CD4-positive, alpha-beta T cell treated with Interleukin-2 at 100 ng/mL for 4 hours (primary cell): ENCODE measurements at regions not wholly inside any gene's neighbourhood (a gene's known extent, or its start where the extent isn't known, plus 50 kb on each side); places are given as distances from the start of the nearest gene placed in this dataset.

Experiments
- DNase-seq: peaks from one replicate; pipeline ENCODE4 v3.0.0-alpha.2; 2020; ENCODE audit warnings: low spot score

DNA sequence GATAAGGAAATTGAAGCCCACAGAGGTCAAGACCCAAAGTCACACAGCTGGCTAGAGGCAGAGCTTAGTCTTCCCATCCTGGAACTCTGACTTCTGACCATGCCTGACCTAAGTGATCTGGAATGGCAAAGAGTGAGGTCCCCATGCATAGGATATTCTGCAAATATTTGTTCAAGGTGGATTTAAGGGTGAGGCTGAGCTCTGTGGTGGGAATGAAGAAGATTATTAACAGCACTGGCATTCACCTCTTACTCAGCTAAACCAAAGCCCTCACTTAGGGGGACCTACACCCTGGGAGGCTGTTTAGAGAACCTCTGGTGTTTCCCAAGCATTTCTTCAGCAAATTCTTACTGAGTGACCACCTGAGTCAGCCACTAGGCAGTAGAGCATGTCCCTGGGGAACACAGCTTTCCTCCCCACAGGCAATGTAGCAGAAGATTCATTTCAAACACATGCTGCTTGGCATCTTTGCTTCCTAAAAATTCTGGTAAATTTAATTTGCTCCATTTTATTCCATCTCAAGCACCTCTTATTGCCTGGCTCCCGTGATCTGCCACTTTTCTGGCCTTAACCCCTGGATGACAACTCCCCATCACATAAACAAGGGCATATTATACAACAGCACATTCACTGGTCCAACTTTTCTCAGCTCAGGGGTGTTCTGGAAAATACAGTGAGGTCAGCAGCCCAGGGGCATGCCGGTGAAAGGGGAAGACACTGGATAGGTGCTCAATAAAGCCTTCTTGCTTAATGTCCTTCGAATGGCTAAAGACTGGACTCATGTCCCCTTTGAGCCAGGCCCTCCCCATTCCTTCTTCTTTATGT lies 176.0 kb downstream of the ABHD5 start:
- DNase-seq = no peak

DNA sequence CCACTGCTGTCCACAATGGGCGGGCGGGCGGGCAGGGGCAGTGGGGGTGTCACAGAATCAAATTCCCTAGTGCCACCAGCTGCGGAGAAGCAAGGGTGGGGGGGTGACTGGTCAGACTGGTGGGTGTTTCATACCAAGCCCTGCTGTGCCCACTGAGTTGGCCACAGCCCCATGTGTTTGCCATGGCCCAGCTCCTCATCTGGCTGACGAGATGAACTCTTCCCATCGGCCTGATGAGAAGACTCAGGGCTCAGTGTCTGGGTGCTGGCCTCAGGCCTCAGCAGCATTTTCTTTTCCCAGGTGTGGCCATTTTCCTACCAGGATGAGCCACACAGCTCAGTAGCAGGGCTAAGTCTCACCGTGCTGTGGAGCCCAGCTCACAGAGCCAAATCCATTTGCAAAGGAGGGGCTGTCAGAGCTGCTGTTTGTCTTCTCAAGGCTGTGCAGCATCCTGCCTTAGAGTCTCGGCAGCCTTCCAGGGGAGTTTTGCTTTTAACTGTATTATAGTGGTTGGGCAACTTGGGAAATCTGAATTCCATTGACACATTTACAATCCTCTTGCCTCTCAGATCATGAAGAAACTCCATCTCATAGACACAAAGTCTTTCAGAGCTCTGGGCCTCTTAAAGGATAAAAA lies 176.8 kb downstream of the ABHD5 start:
- DNase-seq = no peak

DNA sequence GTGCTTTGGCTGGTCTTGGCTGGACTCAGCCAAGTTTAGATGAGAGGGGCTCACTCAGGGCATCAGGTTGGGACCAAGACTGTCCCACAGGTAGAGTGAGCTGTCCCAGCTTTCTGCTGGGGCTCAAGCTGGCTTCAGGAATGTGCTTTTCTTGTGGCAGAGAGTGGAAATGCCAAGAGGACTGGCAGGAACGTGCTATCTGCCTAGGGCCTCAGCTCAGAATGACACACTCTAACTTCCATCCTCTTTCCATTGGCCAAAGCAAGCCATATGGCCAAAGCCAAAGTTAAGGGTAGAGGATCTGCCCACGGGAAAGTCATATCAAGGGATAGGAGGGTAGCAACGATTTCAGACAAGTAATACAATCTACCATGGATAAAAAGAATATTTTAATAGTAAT lies 178.8 kb downstream of the ABHD5 start:
- no peak for DNase-seq

DNA sequence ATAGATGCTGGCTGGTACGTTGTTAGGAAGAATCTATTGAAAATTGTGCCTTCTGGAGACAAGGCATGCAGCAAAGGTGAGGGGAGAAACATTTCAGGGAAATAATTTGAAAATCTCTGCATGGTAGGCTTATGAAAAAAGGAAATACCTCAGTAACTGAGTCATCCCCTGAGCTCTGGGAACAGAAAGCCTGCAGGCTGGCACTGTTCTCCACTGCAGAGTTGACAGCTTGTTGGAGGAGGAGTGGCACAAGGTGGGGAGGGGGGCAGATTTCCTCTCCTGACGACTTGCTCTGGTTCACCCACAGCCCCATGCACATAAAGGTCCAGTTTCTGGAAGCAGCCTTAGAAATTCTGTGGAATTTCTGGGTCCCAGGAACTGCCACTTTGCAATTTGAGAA lies 179.4 kb downstream of the ABHD5 start:
- DNase-seq = no peak

DNA sequence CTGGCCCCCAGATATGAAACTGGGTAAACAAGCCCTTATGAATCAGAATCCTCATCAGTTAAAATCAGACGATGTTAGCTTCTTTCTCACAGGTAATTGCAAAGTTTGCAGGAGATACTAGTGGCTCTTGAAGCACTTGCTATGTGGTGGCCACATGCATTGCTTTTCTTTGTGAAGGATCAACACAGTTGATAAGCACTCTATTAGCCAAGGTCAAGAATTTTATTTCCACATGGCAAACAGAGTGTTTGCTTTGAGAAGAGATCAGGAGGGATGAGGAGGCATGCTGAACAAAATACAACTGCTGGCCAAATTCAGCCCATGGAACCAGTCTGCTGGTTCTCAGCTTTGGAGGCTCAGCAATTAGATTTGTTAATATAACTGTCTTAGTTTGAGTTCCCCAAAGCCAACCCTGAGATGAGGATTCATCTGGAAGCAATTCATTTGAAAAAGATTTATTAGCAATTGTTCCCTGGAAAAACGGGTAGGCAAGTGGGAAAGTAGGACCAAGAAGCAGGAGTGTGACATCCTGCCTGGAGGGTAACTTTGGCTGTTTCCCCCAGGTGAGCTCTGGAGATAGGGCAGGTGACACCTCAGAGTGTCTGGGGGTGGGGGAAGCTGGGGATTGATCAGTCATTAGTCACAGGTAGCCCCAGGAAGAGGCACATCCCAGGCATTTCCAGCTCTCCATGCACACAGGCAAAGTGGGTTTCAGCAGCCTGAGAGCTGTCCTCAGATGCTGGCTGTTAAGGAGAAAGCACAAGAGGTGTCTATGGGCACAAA lies 180.3 kb downstream of the ABHD5 start:
- DNase-seq = no peak

DNA sequence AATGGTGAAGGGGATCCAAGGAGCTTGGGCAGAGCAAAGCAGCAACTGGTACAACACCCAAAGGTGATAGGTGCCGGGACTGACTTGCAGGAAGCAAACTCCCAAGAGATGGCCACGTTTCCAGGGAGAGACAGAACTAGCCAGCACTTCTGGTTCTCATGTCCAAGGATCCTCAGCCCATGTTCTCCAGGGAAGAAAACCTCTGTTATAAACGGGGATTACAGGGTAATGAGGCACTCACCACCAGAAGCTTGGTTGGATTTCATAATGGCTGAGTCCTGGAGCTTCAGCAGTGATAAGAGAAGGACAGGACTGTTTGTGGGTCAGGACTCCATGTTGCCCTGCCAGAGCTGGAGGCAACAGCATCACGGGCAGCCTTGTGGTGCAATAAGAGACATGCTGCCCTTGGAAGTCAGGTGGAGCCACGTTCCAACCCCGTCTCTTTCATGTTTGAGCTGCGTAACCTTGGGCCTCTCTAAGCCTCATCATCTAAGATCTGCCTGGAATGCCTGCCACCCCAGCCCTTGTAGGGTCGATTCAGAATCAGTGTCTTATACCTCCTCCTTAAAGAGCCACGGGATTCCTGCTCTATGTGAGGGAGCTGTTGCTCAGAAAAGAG lies 181.0 kb downstream of the ABHD5 start:
- no peak for DNase-seq

DNA sequence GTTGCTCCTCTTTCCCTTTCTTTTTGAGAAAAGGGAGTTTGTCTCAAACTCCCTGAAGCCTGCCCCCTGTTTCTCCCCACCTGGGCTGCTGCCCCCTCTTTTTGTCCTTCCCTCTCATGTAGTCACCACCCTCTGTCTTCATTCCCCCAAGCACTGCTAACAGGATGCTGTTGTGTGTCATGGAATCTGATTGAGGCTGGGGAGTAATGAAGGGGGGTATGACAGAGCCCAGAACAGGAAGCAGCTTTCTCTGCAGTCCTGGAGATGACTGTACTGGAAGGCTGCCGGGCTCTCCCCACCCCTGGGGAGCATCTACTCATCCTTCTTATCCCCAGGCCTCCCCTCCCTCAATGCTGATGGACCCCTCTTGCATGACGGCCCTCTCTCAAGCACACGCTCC lies 181.6 kb downstream of the ABHD5 start:
- DNase-seq = no peak

DNA sequence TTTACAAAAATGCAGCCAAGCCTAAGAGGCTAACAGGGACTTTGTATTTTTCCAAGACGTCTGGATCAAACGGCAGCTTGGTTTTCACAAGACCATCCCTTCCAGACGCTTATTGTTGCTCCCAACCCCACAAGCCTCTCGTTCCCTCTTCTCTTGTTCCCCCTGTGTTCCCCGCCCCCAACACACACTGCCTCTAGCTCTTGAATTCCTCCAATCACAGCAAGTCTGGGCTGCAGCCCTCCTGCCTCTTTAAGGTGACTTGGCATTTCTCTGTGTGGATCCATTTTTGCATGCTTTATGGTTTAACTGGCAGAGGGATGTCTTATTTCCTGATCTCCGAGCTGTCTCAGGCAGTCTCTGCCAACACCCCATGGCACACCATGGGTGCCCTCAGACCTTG lies 182.2 kb downstream of the ABHD5 start:
- DNase-seq = no peak

DNA sequence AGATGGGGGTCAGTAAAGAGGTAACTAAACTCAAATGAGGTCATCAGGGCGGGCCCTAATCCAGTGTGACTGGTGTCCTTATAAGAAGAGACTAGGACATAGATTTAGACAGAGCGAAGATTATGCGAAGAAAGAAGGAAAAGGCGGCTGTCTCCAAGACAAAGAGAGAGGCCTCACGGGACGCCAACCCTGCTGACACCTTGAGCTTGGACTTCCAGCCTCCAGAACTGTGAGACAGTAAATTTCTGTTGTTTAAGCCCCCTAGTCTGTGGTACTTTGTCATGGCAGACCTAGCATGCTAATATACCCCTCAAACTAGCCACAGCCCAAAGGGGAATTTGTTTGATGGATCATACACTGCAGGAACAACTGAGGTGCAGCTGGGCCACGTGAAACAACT lies 183.0 kb downstream of the ABHD5 start:
- DNase-seq = no peak

DNA sequence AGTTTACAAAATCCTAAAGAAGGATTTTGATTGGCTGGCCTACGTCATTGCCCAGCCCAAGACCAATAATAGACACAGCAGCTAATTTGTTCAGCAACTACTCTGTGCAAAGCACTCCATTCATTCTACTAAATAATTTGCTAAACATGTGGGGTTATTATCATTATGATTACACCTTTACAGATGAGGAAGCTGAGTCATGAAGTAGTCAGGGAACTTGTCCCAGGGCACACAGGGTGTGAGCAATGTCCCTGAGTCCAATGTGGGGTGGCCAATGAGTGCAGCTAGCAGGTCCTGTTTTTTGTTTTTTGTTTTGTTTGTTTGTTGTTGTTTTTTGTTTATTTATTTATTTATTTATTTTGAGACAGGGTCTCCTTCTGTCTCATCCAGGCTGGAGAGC lies 183.6 kb downstream of the ABHD5 start:
- DNase-seq = no peak

DNA sequence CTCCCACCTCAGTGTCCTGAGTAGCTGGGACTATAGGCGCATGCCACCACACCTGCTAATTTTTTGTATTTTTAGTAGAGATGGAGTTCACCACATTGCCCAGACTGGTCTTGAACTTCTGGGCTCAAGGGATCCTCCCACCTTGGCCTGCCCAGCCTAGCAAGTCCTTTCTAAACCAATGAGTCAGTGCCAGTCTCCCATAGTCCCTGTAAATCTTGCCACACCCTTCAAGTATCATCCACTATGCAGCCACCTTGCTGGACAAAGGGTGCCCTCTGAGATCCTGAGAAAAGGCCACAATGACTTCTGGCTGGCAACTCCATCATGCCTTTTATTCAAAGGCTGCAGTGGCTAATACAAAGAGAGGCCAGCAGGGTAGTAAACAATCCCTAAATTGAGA lies 184.0 kb downstream of the ABHD5 start:
- no peak for DNase-seq

DNA sequence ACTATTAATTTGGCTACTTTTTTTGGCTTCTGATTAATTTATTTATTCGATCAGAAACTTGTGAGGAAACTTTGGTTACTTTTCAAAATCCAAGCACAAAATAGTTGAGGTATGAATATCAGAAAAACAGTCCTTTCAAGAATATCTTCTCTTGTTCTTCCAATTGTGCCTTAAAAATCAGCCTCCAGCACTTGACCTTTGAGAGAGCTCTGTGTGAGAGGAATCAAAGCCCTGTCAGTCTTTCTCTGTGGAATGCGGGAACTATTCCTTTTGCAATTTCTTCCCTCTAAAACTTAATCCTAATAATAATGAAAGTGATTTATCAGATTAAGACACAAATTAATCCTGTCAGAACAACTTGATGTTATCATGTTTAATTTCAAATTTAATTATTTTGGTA lies 185.9 kb downstream of the ABHD5 start:
- no peak for DNase-seq

DNA sequence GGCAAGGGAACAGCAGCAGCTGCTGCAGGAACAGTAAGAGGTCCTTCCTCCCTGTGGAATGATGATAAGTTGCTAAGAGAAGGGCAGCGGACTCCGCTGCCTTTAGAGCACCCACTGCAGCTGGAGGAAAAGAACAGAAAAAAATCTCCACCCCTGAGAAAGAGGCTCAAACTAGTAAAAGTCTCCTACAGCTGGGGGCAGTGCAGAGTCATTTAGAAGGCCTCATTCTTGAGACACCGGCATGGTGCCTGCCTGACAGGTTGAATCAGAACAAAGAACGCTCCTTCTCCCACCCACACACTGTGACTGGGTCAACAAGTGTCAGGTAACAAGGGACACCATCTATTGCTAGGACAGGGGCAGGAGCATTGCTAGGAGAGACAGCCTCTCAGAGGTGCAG lies 188.4 kb downstream of the ABHD5 start:
- DNase-seq = no peak

DNA sequence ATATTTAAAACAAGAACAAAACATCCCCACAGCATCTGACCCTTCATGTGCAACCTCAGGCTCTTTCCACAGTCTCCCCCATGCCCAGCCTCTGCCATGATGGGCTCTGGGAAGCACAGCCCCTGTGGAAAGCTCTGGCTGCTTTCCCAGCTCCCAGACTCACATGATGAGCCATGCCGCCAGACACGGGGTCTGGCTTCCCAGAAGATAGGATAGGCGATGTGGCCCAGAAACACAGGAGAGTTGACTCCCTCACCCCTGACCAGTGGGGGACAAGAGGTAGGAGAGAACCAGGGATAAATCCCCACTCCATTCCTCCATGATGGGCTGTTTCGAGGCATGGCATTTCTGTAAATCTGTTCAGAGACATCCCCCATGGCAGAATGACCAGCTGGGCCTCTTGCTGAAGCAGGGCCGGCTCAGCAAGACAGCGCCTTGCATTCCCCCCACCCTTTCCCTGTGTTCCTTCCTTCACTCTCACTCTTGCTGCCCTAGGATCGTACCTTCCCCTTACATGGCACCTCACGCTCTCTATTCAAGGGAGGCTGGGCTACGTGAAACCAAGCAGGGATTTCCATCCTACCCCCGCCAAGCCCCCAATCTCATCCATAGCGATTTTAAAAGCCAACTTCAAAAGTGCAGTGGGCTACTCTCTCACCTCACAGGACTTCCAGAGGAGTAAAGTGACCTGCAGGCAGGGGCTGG lies 192.4 kb downstream of the ABHD5 start:
- no peak for DNase-seq

DNA sequence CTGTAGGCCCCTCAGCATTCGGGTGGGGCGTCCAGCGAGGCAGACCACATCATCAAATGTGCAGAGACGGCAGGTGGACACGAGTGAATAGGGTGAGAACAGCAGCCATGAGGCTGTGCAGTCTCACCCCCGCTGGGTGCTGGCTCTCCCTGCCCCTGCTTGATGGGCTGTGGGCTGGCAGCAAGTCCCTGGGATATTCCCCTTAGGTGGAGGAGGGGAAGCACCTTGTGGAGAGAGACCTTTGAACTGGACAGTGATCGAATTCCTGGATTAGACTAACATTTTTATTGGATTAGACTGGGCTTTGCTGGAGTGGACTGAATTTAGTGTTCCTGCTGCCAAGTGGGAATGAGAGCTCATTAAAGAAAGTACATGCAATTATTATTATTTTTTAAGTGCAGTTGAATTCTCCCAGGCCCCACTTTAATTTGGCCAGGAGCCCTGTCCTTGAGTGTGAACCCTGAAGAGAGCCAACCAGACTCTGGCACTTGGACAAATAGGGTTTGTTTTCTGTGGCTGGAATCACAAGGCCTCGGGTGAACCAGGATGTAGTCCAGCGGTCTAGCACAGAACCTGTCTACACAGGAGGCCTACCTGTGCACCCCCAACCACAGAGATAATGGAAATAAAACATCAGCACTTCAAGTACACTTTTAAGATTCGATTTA lies 193.1 kb downstream of the ABHD5 start:
- no peak for DNase-seq

DNA sequence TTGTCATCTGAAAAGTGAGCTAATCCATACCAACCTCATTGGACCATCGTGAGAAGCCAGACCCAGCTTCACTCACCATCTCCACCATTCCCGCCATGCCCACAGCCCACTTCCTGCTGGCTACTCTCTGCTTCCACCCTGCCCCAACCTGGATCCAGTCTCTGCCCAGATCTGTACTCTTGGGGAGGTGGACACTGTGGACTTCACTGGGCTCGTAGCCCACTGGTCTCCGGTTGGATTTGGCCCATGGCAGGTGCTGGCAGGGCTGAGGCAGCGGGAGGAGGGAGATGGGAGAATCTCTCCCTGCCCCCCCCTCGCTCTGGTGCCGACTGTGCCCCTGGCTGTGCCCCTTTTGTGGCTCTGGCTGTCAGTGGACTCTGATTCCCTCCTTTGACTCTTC lies 193.8 kb downstream of the ABHD5 start:
- DNase-seq = no peak

DNA sequence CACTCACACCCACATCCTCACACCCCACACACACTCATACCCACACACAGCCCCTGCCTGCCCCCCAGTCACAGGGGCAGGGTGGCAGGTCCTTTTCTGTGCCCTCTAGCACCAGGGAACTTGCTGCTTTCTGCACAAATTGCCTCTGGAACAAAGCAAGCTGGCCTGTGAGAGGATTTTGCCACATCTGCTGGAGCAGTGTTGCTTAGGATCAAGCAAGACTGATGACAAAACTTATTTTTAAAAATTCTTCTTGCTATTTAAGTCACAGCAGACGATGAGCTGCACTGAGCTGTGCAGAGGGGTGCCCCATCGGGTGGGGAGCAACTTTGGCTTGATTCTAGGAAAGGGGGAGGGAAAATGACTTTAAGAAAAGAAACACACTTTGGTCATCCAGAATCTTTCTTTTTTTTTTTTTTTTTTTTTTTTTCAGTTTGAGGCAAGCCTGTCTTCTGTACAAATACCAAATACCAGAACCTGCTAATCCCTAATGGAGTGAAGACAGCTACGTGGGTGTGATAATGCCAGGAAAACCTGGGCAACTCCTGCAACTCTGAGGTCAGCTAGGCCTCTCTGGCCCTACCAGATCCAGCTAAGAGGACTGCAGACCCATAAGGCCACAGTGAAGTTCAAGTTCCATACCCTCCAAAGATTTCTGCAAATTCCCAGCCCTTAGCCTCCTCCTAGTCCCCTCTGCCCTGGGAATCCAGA lies 195.3 kb downstream of the ABHD5 start:
- no peak for DNase-seq

DNA sequence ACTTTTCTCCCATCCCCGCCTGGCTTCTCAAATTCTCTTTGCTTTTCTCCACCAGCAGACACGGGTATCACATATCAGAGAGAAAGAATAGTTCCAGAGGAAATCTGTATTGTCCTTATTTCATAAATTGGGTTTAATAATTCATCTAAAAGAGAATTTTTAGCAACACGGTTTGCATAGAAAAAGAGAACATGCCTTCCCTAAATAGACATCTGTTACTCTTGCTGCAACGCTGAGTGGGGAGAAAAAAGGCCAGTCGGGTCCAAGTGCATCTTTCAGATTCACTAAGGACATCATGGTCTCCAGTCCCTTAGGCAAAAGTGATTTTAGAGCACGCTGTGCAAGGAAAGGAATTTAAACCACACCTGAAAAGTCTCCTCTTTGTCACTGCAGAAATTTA lies 201.3 kb downstream of the ABHD5 start:
- no peak for DNase-seq

DNA sequence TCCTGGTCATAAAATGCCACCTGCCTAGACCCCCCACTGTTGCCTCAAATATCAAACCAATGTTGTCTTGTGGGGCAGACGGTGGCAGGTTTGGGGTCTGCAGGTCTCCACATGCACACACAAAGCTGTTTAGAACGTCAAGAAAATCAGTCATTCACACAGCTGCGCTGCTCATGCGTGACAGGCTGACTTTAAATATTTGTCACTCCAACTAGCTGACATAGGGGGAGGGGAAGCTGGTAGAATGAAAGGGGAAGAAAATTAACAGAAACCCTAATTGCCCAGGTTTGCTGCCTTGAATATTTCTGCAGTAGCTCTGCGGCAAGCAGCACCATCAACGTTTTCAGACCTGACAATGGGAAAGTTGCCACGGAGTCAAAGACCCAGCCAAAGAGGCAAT lies 201.8 kb downstream of the ABHD5 start:
- DNase-seq = no peak

DNA sequence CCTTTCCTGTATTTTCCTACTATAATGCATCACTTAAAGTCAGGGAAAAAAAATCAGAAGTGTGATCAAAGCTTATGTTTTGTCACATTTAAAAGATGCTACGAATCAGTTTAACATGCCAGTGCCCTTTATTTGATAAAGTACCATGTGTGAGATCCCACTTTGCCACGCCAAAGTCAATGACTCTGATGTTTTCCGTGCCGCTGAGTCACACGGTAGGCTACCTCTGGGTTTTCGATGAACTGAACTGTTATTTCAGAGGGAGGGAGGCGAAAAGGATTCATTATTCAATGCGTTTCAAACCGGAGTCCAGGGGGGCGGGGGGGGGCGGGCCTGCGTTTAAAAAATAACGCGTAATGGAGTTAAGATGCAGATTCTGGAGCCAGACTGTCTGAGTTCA lies 203.0 kb downstream of the ABHD5 start:
- DNase-seq = no peak
